Activated CD4-positive, alpha-beta T cell treated with anti-CD3 and anti-CD28 coated beads, Interleukin-2, amount 50 U/mL, for 4 hours (primary cell): ENCODE measurements at regions not wholly inside any gene's neighbourhood (a gene's known extent, or its start where the extent isn't known, plus 50 kb on each side); places are given as distances from the start of the nearest gene placed in this dataset.

Experiments
- DNase-seq, 2 experiments: peaks; one replicate each; pipeline ENCODE4 v3.0.0-alpha.2; 2020

GRCh38 chr10:110442746-110443145 lies 55.0 kb upstream of the DUSP5 start:
- DNase-seq, result no peak

DNA sequence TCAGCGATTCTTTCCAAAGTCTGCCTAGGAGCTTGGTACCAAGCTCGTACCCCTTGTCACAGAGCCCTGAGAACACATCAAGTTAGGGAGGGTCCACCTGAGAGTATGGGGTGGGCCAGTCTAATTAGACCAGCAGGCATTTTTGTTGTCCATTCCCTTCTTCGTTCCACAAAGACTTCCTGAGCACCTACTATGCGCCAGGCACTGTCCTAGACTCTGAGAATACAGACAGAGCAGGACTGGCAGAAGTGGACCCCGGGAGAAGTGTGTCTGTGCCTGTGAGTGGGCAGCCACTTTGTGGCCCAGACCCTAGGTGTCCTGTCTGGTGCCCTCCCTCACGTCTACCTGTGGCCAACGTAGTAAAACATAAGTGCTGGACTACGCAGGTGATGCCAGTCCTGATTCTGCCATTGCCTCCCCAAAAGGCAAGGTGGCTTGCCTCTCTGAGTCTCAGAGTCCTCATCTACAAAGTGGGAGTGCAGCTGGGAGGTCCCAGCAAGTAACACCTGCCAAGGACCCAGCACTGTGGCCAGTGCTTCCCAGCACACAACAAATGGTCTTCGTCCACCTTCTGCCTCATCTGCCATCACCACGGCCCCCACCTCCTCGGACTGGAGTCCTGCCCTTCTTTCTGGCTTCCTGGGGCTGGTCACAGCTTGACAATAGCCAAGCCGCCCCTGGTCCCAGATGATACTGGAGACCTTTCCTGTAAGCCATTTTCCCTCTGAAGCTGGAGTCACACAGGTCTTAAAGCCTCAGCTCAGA lies 54.3 kb upstream of the DUSP5 start:
- no peak for DNase-seq

GRCh38 chr10:110444004-110444337 lies 53.7 kb upstream of the DUSP5 start:
- no peak for DNase-seq

DNA sequence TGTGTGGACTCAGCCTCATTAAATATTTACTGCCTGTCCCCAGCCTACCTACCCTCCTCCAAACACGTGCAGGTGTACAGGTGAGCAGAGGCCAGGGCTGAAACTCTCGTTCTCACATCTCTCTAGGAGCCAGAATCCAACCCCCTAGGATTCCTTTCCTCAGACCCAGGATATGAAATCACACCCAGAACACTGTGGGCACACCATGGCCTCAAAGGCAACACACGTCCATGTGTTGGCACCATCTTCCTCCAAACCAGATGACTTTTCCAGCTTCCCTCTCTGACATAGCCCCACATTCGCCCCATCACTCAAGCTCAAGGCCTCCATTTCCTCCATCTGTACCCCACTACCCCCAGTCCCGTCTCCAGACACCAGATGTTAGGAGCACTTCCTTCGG lies 51.8 kb upstream of the DUSP5 start:
- no peak for DNase-seq

DNA sequence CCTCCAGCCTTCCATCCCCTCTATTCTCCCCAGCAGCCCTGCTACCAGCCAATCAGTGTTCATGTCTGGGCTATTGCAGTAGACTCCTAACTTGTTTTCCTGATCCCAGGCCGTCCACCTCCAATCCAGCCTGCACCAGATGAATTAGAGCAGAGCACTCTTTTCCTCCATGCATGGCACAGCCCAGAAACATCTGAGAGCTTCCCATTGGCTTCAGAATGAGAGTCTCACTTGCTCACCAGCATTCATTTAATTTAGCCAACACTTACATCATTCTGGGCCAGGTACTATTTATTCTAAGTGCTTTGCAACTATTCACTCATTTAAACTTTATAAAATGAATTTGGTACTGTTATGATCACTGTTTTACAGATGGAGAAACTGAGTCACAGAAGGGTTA lies 51.4 kb upstream of the DUSP5 start:
- DNase-seq, result no peak

GRCh38 chr10:110446954-110447608 lies 50.6 kb upstream of the DUSP5 start:
- DNase-seq, result no peak

DNA sequence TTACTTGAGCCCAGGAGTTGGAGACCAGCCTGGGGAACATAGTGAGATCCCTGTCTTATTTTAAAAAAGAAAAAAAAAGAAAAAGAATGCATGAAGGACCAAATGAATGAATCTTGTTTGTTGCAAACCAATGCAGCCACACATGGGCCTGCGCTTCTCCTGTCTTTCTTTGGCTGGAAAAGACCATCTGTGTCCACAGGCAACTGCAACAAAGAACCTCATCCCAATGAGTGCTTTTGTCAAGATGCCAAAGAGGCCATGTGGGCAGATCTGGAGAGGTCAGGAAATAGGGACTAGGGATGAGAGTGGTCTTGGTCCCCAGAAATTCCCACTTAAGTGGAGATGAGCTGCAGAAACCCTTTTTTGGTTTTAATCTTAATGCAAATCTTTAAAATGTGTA lies 49.8 kb upstream of the DUSP5 start:
- DNase-seq, result no peak
